CD4-positive, alpha-beta T cell treated with Interleukin-10 for 1 hour (primary cell): ENCODE measurements at regions not wholly inside any gene's neighbourhood (a gene's known extent, or its start where the extent isn't known, plus 50 kb on each side); places are given as distances from the start of the nearest gene placed in this dataset.
"Not testable (repeated sequence)": the region's sequence is repeated elsewhere in the genome, so short reads cannot be mapped to it uniquely, and the experiment has no call there.

Source experiments
- DNase-seq: peaks from one replicate; pipeline ENCODE4 v3.0.0-alpha.2; 2020

DNA sequence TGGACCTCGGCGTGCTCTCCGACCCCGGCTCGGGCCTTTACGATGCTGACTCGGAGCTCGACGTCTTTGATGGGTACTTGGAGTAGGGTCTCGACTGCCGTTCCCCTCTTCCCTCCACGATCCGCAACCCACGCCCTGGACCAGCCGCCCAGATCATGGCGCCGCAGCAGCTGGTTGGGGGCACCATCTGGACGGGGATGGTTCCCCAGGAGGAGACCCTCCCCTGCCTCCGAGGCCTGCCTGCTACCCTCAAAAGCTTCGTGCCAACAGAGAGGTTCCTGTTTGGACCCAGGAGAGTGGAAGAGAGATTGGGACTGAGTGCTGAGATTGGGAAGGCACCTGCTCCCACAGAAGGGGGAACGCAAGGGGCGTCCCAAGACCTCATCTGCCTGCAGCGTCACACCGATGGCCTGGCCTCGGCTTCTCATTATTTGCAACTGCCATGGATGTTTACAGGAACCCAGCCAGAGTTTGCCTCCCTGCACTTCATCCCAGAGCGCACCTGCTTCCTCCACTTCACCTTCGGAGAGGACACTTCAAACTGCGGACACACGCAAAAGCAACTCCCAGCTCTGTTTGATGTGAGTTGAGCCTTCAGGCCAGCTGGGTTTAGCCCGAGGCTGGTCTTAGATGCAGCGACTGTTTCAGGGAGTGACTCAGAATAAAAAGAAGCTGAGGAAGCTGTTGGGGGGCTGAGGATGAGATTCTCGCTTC, 58.9 kb downstream of the GOLGA6L7 start:
- peak; percentile 29 for DNase-seq

DNA sequence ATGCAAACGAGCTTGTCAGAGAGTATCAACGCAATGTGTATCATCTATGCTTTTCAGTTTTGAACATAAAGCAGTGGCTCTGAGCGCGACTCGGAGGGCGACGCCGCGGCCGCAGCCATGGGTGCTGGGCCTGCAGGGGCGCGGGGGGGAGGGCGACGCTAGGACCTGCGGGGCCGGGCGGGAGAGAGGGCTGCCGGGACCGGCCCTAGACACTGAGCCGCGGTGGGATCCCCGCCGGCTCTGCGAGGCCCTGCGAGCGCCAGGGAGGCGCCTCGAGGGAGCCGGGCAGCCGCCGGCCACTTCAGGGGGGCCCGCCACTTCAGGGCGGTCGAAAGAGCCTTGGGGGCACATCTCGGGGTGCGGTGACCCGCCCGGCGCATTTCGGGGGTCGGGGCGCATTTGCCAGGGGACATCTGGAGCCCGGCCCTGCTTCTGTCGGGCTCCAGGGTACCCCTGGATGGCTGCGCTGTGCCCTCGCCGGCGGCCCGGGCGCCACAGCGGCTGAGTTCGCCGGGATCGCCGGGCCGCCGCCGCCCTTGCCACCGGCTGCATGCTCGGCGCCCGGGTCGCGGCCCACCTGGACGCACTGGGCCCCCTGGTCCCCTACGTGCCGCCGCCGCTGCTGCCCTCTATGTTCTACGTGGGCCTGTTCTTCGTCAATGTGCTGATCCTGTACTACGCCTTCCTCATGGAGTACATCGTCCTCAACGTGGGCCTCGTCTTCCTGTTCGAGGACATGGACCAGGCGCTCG, 59.6 kb downstream of the GOLGA6L7 start:
- not testable (repeated sequence) for DNase-seq

DNA sequence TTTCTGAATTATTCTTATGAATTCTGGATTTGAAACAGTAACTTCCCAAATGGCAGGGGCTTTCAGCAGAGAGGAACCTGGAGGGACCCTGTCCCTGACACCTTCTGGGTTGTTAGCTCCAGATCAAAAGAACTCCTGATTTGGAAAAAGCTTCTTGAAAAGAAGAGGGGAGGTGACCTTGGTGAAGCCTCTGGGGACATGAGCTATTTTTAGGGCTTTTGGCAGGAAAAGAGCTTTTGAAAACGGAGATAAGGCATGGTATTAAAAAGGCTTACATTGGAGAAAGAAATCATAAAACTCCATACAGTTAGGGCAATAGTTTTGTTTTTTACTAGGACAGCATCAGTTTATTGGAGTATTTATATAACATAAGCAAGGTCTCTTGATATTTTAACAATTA, 60.3 kb downstream of the GOLGA6L7 start:
- not testable (repeated sequence) for DNase-seq

DNA sequence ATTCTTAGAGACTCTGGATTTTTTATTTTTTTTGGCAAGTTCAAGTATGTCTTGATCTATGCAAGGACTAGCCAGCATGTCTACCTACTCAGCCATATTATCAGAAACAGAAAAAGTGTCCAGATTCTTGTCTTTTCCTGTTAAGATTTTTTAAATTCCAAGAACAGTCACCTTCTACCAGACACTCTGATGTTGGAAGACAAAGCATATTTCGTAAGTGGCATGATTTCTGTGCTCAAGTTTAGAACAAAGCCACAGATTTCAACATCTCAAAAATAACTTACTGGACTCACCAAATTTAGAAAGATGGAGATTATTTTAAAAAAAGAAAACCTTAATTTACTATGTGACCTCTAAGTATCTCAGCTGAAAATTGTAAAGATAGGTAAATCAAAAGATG, 61.9 kb downstream of the GOLGA6L7 start:
- no peak for DNase-seq

DNA sequence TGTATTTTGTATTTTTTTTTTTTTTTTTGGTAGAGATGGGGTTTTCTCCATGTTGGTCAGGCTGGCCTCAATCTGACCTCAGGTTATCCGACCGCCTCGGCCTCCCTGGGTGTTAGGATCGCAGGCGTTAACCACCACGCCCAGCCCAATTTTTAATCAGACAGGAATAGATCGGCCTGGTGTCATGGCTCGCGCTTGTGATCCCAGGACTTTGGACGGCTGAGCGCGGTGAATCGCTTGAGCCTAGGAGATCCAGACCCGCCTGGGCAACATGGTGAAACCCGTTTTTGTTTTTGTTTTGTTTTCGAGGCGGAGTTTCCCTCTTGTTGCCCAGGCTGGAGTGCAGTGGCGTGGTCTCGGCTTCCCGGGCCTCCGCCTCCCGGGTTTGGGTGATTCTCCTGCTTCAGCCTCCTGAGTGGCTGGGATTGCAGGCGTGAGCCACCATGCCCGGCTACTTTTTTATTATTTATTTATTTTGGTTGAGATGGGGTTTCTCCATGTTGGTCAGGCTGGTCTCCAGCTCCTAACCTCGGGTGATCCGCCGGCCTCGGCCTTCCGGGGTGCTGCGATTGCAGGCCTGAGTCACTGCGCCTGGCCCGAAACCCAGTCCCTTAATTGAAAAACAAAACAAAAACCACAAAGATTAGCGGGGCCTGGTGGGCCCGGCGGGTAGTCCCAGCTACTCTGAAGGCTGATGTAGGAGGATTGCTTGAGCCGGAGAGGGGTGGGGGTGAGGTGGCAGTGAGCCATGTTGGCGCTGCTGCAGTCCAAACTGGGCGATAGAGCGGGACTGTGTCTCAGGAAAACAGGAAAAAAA, 63.9 kb downstream of the GOLGA6L7 start:
- not testable (repeated sequence) for DNase-seq

DNA sequence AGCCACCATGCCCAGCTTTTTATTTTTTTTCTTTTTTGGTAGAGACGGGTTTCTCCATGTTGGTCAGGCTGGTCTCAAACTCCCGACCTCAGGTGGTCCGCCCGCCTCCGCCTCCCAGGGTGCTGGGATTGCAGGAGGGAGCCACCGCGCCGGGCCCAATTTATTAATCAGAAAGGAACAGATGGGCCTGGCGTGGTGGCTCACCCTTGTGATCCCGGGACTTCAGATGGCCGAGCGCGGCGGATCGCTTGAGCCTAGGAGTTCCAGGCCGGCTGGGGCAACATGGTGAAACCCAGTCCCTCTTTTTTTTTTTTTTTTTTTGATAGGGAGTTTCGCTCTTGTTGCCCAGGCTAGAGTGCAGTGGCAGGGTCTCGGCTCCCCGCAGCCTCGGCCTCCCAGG, 64.6 kb downstream of the GOLGA6L7 start:
- no peak for DNase-seq

DNA sequence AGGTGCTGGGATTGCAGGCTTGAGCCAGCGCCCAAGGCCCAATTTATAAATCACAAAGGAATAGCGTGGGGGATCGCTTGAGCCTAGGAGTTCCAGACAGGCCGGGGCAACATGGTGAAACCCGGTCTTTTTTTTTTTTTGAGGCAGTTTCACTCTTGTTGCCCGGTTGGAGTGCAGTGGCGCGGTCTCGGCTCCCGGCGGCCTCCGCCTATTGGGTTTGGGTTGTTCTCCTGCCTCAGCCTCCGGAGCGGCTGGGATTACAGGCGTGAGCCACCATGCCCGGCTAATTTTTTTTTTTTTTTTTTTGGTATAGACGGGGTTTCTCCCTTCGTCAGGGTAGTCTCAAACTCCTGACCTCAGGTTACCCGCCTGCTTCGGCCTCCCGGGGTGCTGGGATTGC, 65.0 kb downstream of the GOLGA6L7 start:
- DNase-seq, result no peak

DNA sequence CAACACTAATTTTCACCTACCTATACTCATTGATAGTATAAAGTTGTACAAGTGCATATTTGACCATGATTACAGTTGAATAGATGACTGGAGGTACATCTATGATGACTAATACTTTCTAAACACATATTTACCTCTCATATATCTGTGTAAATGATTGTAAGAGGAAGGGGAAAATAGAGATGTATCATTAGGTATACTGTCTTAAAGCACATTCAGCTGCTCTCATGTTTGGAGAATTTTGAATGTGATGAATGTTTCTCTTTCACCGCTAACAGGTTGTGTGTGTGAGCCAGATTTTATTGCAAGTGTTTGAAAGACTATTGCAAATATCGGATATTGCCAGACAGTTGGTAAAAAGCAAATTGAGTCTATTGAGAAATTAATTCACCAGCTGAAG, 66.2 kb upstream of the GOLGA8M start:
- not testable (repeated sequence) for DNase-seq

DNA sequence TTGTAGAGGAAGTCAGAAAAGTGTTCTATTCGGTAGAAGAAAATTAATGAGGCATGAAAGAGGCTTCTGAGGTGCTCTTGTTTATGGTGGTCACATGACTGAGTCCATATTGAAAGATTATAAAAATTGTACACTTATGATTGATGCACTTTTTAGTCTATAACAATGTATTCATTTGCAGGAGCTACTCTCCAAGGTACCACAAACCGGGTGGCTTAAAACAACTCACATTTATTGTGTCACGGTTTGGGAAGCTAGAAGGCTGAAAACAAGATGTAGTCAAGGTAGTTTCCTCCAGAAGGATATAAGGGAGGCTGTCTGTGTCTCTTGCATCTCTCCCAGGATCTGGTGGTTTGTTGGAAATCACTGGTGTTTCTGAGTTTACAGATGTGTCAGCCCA, 60.6 kb upstream of the GOLGA8M start:
- not testable (repeated sequence) for DNase-seq
